HepG2 (cell line): ENCODE measurements at regions not wholly inside any gene's neighbourhood (a gene's known extent, or its start where the extent isn't known, plus 50 kb on each side); places are given as distances from the start of the nearest gene placed in this dataset.

ENCODE experiments used
- ATAC-seq: fragments of 200-7000 bp; cut with Tn5 transposase; 3 replicates; pipeline ENCODE4 v1.9.1; 2020; ENCODE audit warnings: mild to moderate bottlenecking, moderate library complexity
- BruUV-seq: library from RNA; stranded (reverse); fragments of 400-500 nt; replicated peaks from 2 replicates; lab custom pipeline; 2021; lab: Mats Ljungman, UMichigan
- CTCF ChIA-PET: fragments of 300-600 bp; formaldehyde crosslinking; extraction: SDS; loops from one replicate; lab custom pipeline; 2021; ENCODE audit warnings: low total read pairs, inconsistent platforms, low intra/inter-chr PET ratio; lab: Yijun Ruan, JAX
- POLR2A ChIA-PET: fragments of 350-600 bp; sonication (Branson Sonifier 250); formaldehyde crosslinking; loops from one replicate; lab custom pipeline; 2020; ENCODE audit warnings: antibody characterized with exemption, inconsistent platforms; lab: Yijun Ruan, JAX
- DNase-seq: peaks from one replicate; pipeline ENCODE4 v3.0.0-alpha.2; 2015; ENCODE audit warnings: low spot score
- FAIRE-seq: peaks from 3 replicates; lab custom pipeline; 2011; peaks lifted over from hg19 to GRCh38; lab: Jason Lieb, UNC
- H2AFZ ChIP-seq: one replicate; pipeline ENCODE4 v1.6.1; 2011; ENCODE audit warnings: low read length, inconsistent platforms
- H3K27ac ChIP-seq: fragments of 300-600 bp; 3 replicates; pipeline ENCODE4 v1.8.0; 2011; ENCODE audit warnings: mixed run types, mild to moderate bottlenecking, mixed read lengths, low read length, inconsistent platforms; ENCODE audit not compliant: insufficient read depth; ENCODE audit errors: extremely low read length
- H3K27me3 ChIP-seq, 2 experiments: fragments of 200-600 bp in 1 of 2; 2 replicates in 1 of 2; 3 replicates in 1 of 2; pipeline versions ENCODE4 v1.6.0 to v1.8.0; 2011; ENCODE audit warnings: low read length in 2 of 2, mild to moderate bottlenecking in 2 of 2, moderate library complexity in 2 of 2, inconsistent platforms in 1 of 2; ENCODE audit not compliant: insufficient read depth in 2 of 2, control insufficient read depth in 1 of 2
- H3K36me3 ChIP-seq, 2 experiments: fragments of 200-600 bp in 1 of 2; replicated peaks in 1 of 2; 2 replicates in 1 of 2; 3 replicates in 1 of 2; pipeline versions ENCODE4 v1.5.1 to v1.8.0; 2011; ENCODE audit warnings: low read length in 2 of 2, inconsistent platforms in 1 of 2; ENCODE audit not compliant: insufficient read depth in 2 of 2, control insufficient read depth in 1 of 2
- H3K4me1 ChIP-seq: 2 replicates; pipeline ENCODE4 v1.5.1; 2012; ENCODE audit warnings: low read length, inconsistent platforms; ENCODE audit not compliant: insufficient read depth
- H3K4me2 ChIP-seq: 2 replicates; pipeline ENCODE4 v1.6.0; 2011; ENCODE audit warnings: low read depth, low read length, inconsistent platforms
- H3K4me3 ChIP-seq, 3 experiments: fragments of 200-600 bp in 1 of 3; sonication (generic), shearing (Covaris generic) in 1 of 3; replicated peaks in 1 of 3; 2 replicates each; pipeline ENCODE4 v1.5.1; 2011 to 2016; ENCODE audit warnings: low read length in 3 of 3, inconsistent platforms in 2 of 3, low read depth in 2 of 3, mild to moderate bottlenecking in 2 of 3, control low read depth in 1 of 3, mixed read lengths in 1 of 3; ENCODE audit not compliant: insufficient read depth in 1 of 3
- H3K79me2 ChIP-seq: one replicate; pipeline ENCODE4 v1.6.1; 2011; ENCODE audit warnings: low read length, inconsistent platforms; ENCODE audit not compliant: insufficient read depth
- H3K9ac ChIP-seq: 2 replicates; pipeline ENCODE4 v1.6.0; 2011; ENCODE audit warnings: mild to moderate bottlenecking, low read depth, low read length, inconsistent platforms; ENCODE audit not compliant: insufficient read depth
- H3K9me3 ChIP-seq: 2 replicates; pipeline ENCODE4 v1.5.1; 2012; ENCODE audit warnings: mild to moderate bottlenecking, low read length
- H4K20me1 ChIP-seq: 2 replicates; pipeline ENCODE4 v1.6.0; 2011; ENCODE audit warnings: inconsistent platforms, mild to moderate bottlenecking, low read length, moderate library complexity; ENCODE audit not compliant: insufficient read depth
- HNRNPK ChIP-seq: fragments of 200-400 bp; formaldehyde crosslinking; IDR thresholded peaks from 2 replicates; pipeline ENCODE4 v1.6.1; 2018; ENCODE audit warnings: low read length, low read depth, moderate library complexity, mild to moderate bottlenecking; ENCODE audit not compliant: poor library complexity, severe bottlenecking
- HOXA5 ChIP-seq: sonication (generic); formaldehyde crosslinking; IDR thresholded peaks from 2 replicates; pipeline ENCODE4 v1.4.0; 2020; ENCODE audit warnings: missing genetic modification reagents
- MEIS1 ChIP-seq: sonication (generic); formaldehyde crosslinking; IDR thresholded peaks from 2 replicates; pipeline ENCODE4 v1.9.0; 2021; ENCODE audit warnings: mild to moderate bottlenecking, missing genetic modification reagents, moderate library complexity, borderline replicate concordance
- MIER2 ChIP-seq: IDR thresholded peaks from 2 replicates; pipeline ENCODE4 v1.6.1; 2016; ENCODE audit warnings: missing biosample characterization, missing genetic modification reagents
- RELA ChIP-seq: sonication (generic); formaldehyde crosslinking; IDR thresholded peaks from 2 replicates; pipeline ENCODE4 v1.4.0; 2020; ENCODE audit warnings: missing genetic modification reagents
- SRSF4 ChIP-seq: fragments of 200-400 bp; formaldehyde crosslinking; IDR thresholded peaks from one replicate; pipeline ENCODE4 v1.6.1; 2018; ENCODE audit warnings: mild to moderate bottlenecking, low read depth, low read length, moderate library complexity; ENCODE audit not compliant: poor library complexity, severe bottlenecking
- SSRP1 ChIP-seq: IDR thresholded peaks from 2 replicates; pipeline ENCODE4 v1.6.1; 2016; ENCODE audit warnings: control low read depth
- TARDBP ChIP-seq: sonication (generic); formaldehyde crosslinking; IDR thresholded peaks from 2 replicates; pipeline ENCODE4 v1.8.0; 2022; ENCODE audit warnings: mild to moderate bottlenecking, missing genetic modification reagents
- THAP11 ChIP-seq: IDR thresholded peaks from 2 replicates; pipeline ENCODE4 v1.6.1; 2016; ENCODE audit warnings: missing biosample characterization, missing genetic modification reagents
- ZBTB42 ChIP-seq: sonication (generic); formaldehyde crosslinking; IDR thresholded peaks from 2 replicates; pipeline ENCODE4 v1.5.0; 2020; ENCODE audit warnings: mild to moderate bottlenecking, missing genetic modification reagents
- ZNF563 ChIP-seq: sonication (generic); formaldehyde crosslinking; IDR thresholded peaks from 2 replicates; pipeline ENCODE4 v1.8.0; 2022; ENCODE audit warnings: mild to moderate bottlenecking, moderate library complexity, missing genetic modification reagents
- ZNF775 ChIP-seq: sonication (generic); formaldehyde crosslinking; IDR thresholded peaks from 2 replicates; pipeline ENCODE4 v1.4.0; 2020; ENCODE audit warnings: missing genetic modification reagents, mild to moderate bottlenecking, moderate library complexity, borderline replicate concordance
- WGBS: methylation state at CpG from one replicate; pipeline ENCODE4 v1.1.6; 2017; ENCODE audit warnings: low lambda C conversion rate; 5-methylcytosine and 5-hydroxymethylcytosine counted together
- in situ Hi-C: cut with HindIII; loops from 2 replicates; pipeline ENCODE4 v1.10.0; 2017; ENCODE audit warnings: low pct_unique_long_range_greater_than_20kb; ENCODE audit not compliant: extremely low pct_ligation_motif_present
- intact Hi-C: fragments of 100-400 bp; cut with micrococcal nuclease; formaldehyde crosslinking; loops from one replicate; pipeline ENCODE4 v1.10.0; 2022; ENCODE audit not compliant: unreplicated experiment
- TF ChIP-seq, protein P1 (sequence below): sonication (generic); formaldehyde crosslinking; IDR thresholded peaks from 2 replicates; pipeline ENCODE4 v1.5.0; 2020; ENCODE audit warnings: missing genetic modification reagents
- TF ChIP-seq, protein P2 (sequence below): sonication (generic); formaldehyde crosslinking; IDR thresholded peaks from 2 replicates; pipeline ENCODE4 v1.8.0; 2022; ENCODE audit warnings: mild to moderate bottlenecking, missing genetic modification reagents, borderline replicate concordance
- TF ChIP-seq, protein P3 (sequence below): sonication (generic); formaldehyde crosslinking; IDR thresholded peaks from 2 replicates; pipeline ENCODE4 v1.4.0; 2020; ENCODE audit warnings: missing genetic modification reagents

DNA sequence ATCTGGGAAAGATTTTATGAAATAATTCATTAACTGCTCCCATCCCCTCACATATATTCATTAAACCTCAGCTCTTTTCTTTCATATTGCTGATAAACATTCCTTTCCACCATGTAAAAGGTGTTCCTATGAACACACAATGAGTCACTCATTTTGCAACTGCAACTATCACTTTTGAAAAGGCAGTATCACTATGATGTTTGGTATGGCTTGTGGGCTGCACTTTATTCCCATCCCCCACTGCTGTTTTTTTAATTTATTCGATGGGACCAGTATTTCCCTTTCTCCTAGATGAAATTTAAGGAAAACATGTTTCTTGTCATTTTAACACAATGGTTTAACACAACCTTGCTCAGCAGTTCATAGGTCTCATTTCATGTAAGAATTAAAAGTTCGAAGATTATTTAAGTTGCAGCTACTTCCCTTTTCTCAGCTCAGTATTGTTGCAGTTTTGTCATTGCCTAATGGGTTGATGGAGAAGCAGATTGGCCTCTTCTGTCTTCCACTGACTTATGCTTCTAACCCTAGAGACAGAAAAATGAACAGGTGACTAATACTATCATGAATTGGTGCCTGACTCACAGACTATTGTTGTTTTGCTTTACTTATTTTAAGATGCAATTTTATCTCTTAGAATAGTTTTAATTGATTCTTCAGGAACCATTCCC, 280.3 kb downstream of the ZPLD1 start (continued):
- no peak for TF ChIP-seq TARDBP (CRISPR knock-in tag)

DNA sequence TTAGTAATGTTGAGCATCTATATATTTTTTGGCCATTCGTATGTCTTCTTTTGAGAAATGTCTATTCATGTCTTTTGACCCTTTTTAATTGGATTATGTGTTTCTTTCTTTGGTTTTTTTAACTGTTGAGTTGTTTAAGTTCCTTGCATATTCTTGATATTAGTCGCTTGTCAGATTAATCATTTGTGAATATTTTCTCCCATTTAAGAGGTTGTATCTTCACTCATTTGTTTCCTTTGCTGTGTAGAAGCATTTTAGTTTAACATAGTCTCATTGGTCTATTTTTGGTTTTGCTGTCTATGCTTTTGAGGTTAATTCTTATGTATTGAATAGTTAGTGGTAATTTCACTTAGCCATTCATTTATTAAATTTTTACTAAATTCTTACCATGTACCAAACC, 283.8 kb downstream of the ZPLD1 start:
- POLR2A ChIA-PET: no interaction called here
- in situ Hi-C loops (no loop called here), intact Hi-C loops (no loop called here)
- Histone ChIP-seq H3K4me2 (no peak overlapping the region), H3K27me3 (no peaks in the 10 kb centered on the region), H3K79me2 (no peaks in the 10 kb centered on the region), H3K27ac (no peak overlapping the region), H3K36me3 (no peaks in the 10 kb centered on the region), H3K4me1 (no peaks in the 10 kb centered on the region), H4K20me1 (no peaks in the 10 kb centered on the region), H3K9ac (no peak overlapping the region), H2AFZ (no peak overlapping the region), H3K9me3 (no peaks in the 10 kb centered on the region), H3K4me3 (no peak overlapping the region)
- TF ChIP-seq ZNF775: no peak
- TF ChIP-seq MEIS1 (CRISPR knock-in tag): no peak
- no peak for TF ChIP-seq SSRP1 (CRISPR knock-in tag)
- TF ChIP-seq, protein P1, sequence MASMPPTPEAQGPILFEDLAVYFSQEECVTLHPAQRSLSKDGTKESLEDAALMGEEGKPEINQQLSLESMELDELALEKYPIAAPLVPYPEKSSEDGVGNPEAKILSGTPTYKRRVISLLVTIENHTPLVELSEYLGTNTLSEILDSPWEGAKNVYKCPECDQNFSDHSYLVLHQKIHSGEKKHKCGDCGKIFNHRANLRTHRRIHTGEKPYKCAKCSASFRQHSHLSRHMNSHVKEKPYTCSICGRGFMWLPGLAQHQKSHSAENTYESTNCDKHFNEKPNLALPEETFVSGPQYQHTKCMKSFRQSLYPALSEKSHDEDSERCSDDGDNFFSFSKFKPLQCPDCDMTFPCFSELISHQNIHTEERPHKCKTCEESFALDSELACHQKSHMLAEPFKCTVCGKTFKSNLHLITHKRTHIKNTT (CRISPR knock-in tag): no peak
- no peak for TF ChIP-seq ZBTB42 (CRISPR knock-in tag)
- TF ChIP-seq THAP11: no peak
- TF ChIP-seq MIER2 (CRISPR knock-in tag): no peak
- TF ChIP-seq HOXA5 (CRISPR knock-in tag): no peak
- TF ChIP-seq, protein P2, sequence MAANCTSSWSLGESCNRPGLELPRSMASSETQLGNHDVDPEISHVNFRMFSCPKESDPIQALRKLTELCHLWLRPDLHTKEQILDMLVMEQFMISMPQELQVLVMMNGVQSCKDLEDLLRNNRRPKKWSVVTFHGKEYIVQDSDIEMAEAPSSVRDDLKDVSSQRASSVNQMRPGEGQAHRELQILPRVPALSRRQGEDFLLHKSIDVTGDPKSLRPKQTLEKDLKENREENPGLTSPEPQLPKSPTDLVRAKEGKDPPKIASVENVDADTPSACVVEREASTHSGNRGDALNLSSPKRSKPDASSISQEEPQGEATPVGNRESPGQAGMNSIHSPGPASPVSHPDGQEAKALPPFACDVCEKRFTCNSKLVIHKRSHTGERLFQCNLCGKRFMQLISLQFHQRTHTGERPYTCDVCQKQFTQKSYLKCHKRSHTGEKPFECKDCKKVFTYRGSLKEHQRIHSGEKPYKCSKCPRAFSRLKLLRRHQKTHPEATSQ: no peak
- no peak for TF ChIP-seq RELA (CRISPR knock-in tag)
- TF ChIP-seq, protein P3, sequence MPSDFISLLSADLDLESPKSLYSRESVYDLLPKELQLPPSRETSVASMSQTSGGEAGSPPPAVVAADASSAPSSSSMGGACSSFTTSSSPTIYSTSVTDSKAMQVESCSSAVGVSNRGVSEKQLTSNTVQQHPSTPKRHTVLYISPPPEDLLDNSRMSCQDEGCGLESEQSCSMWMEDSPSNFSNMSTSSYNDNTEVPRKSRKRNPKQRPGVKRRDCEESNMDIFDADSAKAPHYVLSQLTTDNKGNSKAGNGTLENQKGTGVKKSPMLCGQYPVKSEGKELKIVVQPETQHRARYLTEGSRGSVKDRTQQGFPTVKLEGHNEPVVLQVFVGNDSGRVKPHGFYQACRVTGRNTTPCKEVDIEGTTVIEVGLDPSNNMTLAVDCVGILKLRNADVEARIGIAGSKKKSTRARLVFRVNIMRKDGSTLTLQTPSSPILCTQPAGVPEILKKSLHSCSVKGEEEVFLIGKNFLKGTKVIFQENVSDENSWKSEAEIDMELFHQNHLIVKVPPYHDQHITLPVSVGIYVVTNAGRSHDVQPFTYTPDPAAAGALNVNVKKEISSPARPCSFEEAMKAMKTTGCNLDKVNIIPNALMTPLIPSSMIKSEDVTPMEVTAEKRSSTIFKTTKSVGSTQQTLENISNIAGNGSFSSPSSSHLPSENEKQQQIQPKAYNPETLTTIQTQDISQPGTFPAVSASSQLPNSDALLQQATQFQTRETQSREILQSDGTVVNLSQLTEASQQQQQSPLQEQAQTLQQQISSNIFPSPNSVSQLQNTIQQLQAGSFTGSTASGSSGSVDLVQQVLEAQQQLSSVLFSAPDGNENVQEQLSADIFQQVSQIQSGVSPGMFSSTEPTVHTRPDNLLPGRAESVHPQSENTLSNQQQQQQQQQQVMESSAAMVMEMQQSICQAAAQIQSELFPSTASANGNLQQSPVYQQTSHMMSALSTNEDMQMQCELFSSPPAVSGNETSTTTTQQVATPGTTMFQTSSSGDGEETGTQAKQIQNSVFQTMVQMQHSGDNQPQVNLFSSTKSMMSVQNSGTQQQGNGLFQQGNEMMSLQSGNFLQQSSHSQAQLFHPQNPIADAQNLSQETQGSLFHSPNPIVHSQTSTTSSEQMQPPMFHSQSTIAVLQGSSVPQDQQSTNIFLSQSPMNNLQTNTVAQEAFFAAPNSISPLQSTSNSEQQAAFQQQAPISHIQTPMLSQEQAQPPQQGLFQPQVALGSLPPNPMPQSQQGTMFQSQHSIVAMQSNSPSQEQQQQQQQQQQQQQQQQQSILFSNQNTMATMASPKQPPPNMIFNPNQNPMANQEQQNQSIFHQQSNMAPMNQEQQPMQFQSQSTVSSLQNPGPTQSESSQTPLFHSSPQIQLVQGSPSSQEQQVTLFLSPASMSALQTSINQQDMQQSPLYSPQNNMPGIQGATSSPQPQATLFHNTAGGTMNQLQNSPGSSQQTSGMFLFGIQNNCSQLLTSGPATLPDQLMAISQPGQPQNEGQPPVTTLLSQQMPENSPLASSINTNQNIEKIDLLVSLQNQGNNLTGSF (CRISPR knock-in tag): no peak
- TF ChIP-seq HNRNPK: no peak
- no peak for TF ChIP-seq ZNF563 (CRISPR knock-in tag)
- no peak for TF ChIP-seq SRSF4
- BruUV-seq: no TSS peak
- WGBS: 5% methylated on average over 2 of the region's 2 CpGs
- ATAC-seq: no peak
- DNase-seq: no peak
- no peak for FAIRE-seq
- CTCF ChIA-PET: no interaction called here
